Breast epithelium (tissue), 4 donors: ENCODE measurements at regions not wholly inside any gene's neighbourhood (a gene's known extent, or its start where the extent isn't known, plus 50 kb on each side); places are given as distances from the start of the nearest gene placed in this dataset.
"Not testable (repeated sequence)": the region's sequence is repeated elsewhere in the genome, so short reads cannot be mapped to it uniquely, and the experiment has no call there.

ENCODE experiments used
- DNase-seq, 2 donors: peaks; one replicate each; pipeline ENCODE4 v3.0.0-alpha.2; 2019; ENCODE audit warnings: low spot score in 2 of 2
- H3K27ac ChIP-seq, 2 donors: fragments of 200-600 bp; sonication (generic) in 1 of 2; one replicate each; pipeline ENCODE4 v1.5.1; 2016 to 2019; ENCODE audit warnings: mild to moderate bottlenecking in 1 of 2
- H3K27me3 ChIP-seq, 2 donors: fragments of 200-600 bp; sonication (generic) in 1 of 2; one replicate each; pipeline versions ENCODE4 v1.5.1 to v1.6.0; 2017 to 2019; ENCODE audit warnings: control low read depth in 1 of 2, mild to moderate bottlenecking in 1 of 2
- H3K36me3 ChIP-seq: fragments of 200-600 bp; one replicate; pipeline ENCODE4 v1.5.1; 2019
- H3K4me1 ChIP-seq, 2 donors: fragments of 200-600 bp; sonication (generic); one replicate each; pipeline ENCODE4 v1.5.1; 2016 to 2019; ENCODE audit warnings: control low read depth in 1 of 2
- H3K4me3 ChIP-seq, 3 donors: fragments of 200-600 bp; sonication (generic); 1 replicate in 2 of 3; 2 replicates in 1 of 3; pipeline ENCODE4 v1.5.1; 2016 to 2019; ENCODE audit warnings: mild to moderate bottlenecking in 3 of 3, moderate library complexity in 2 of 3
- H3K9me3 ChIP-seq, 2 donors: fragments of 200-600 bp; sonication (generic) in 1 of 2; one replicate each; pipeline ENCODE4 v1.5.1; 2016 to 2019; ENCODE audit warnings: control low read depth in 1 of 2
- CTCF ChIP-seq, 3 donors: fragments of 450-650 bp; IDR thresholded peaks; one replicate each; pipeline ENCODE4 v1.5.1; 2016 to 2017; ENCODE audit warnings: antibody characterized with exemption in 3 of 3, mild to moderate bottlenecking in 3 of 3, moderate library complexity in 3 of 3
- POLR2A ChIP-seq: fragments of 450-650 bp; IDR thresholded peaks from one replicate; pipeline ENCODE4 v1.6.1; 2016; ENCODE audit warnings: antibody characterized with exemption, mild to moderate bottlenecking, moderate library complexity
- POLR2AphosphoS5 ChIP-seq, 3 donors: sonication (generic); formaldehyde crosslinking; IDR thresholded peaks; one replicate each; pipeline ENCODE4 v1.6.1; 2017; ENCODE audit warnings: antibody characterized with exemption in 3 of 3
- intact Hi-C: fragments of 100-400 bp; cut with DNase I; formaldehyde crosslinking; loops from one replicate; pipeline ENCODE4 v1.15.1; 2023; ENCODE audit warnings: low total_unique reads

- H3K4me1 ChIP-seq, H3K27me3 ChIP-seq, H3K4me3 ChIP-seq, H3K36me3 ChIP-seq, H3K27ac ChIP-seq, DNase-seq, intact Hi-C loops: not testable (repeated sequence)
- H3K9me3 ChIP-seq, result peaks cover 13 to 14% of the 10 kb centered on the region in 2 donors
Observed at GRCh38 chr15:29648415-29648814, 173.9 kb downstream of the TJP1 start.

- no peak for DNase-seq
- Histone ChIP-seq H3K27ac (no peak overlapping the region), H3K4me3 (no peak overlapping the region), H3K27me3 (no peaks in the 10 kb centered on the region), H3K4me1 (no peaks in the 10 kb centered on the region), H3K36me3 (no peaks in the 10 kb centered on the region), H3K9me3 (no peaks in the 10 kb centered on the region)
- intact Hi-C loops, result no loop called here
- no peak for TF ChIP-seq POLR2AphosphoS5 (IDR thresholded peaks at IDR 0.05)
- no peak for TF ChIP-seq CTCF (IDR thresholded peaks at IDR 0.05)
- TF ChIP-seq POLR2A, result no peak
Observed at GRCh38 chr15:29645841-29646240, 176.4 kb downstream of the TJP1 start.

GRCh38 chr15:29644361-29644760, 177.9 kb downstream of the TJP1 start:
- H3K36me3 ChIP-seq, H3K27me3 ChIP-seq, H3K4me1 ChIP-seq, H3K4me3 ChIP-seq, H3K27ac ChIP-seq, intact Hi-C loops, DNase-seq, H3K9me3 ChIP-seq: not testable (repeated sequence)

GRCh38 chr15:29638781-29639180, 183.5 kb downstream of the TJP1 start:
- intact Hi-C loops, result no loop called here
- no peaks in the 10 kb centered on the region for H3K4me1 ChIP-seq
- no peak for TF ChIP-seq POLR2A
- no peak for TF ChIP-seq CTCF (IDR thresholded peaks at IDR 0.05)
- TF ChIP-seq POLR2AphosphoS5 (IDR thresholded peaks at IDR 0.05), result no peak

GRCh38 chr15:29638011-29638410, 184.3 kb downstream of the TJP1 start:
- intact Hi-C loops, result no loop called here
- H3K9me3 ChIP-seq, result no peaks in the 10 kb centered on the region
- no peaks in the 10 kb centered on the region for H3K36me3 ChIP-seq
- no peak for TF ChIP-seq POLR2A
- no peak for TF ChIP-seq POLR2AphosphoS5 (IDR thresholded peaks at IDR 0.05)
- TF ChIP-seq CTCF (IDR thresholded peaks at IDR 0.05), result no peak
- peaks cover 0 to 14% of the 10 kb centered on the region in 2 donors for H3K27me3 ChIP-seq
- no peak for DNase-seq
- no peaks in the 10 kb centered on the region for H3K4me1 ChIP-seq
- H3K27ac ChIP-seq, result no peak overlapping the region
- H3K4me3 ChIP-seq, result no peak overlapping the region

More at GRCh38 chr15:29638781-29639180, 183.5 kb downstream of the TJP1 start:
- Histone ChIP-seq H3K27ac (no peak overlapping the region), H3K9me3 (no peaks in the 10 kb centered on the region), H3K4me3 (no peak overlapping the region), H3K36me3 (no peaks in the 10 kb centered on the region), H3K27me3 (peaks cover 0 to 11% of the 10 kb centered on the region in 2 donors)
- no peak for DNase-seq

GRCh38 chr15:29637555-29637954, 184.7 kb downstream of the TJP1 start:
- no peak for DNase-seq
- TF ChIP-seq CTCF (IDR thresholded peaks at IDR 0.05) (no peak), POLR2AphosphoS5 (IDR thresholded peaks at IDR 0.05) (no peak), POLR2A (no peak)
- H3K27me3 ChIP-seq, result peaks cover 0 to 18% of the 10 kb centered on the region in 2 donors
- no peak overlapping the region for H3K4me3 ChIP-seq
- intact Hi-C loops, result no loop called here
- no peaks in the 10 kb centered on the region for H3K9me3 ChIP-seq
- H3K4me1 ChIP-seq, result no peaks in the 10 kb centered on the region
- no peaks in the 10 kb centered on the region for H3K36me3 ChIP-seq
- no peak overlapping the region for H3K27ac ChIP-seq
